H9 (cell line): ENCODE measurements at regions not wholly inside any gene's neighbourhood (a gene's known extent, or its start where the extent isn't known, plus 50 kb on each side); places are given as distances from the start of the nearest gene placed in this dataset.
A peak's percentile ranks its signal among the peaks of the same experiment; 100 is the strongest.

Source experiments
- DNase-seq: peaks from one replicate; pipeline ENCODE4 v3.0.0-alpha.2; 2017
- H2AFZ ChIP-seq: one replicate; pipeline ENCODE4 v1.6.1; 2013; ENCODE audit warnings: mild to moderate bottlenecking, low read length, control low read depth, moderate library complexity
- H2AK5ac ChIP-seq: 2 replicates; pipeline ENCODE4 v1.6.1; 2013; ENCODE audit warnings: low read length, control low read depth, mixed read lengths; ENCODE audit not compliant: insufficient read length
- H2BK120ac ChIP-seq: one replicate; pipeline ENCODE4 v1.6.1; 2013; ENCODE audit warnings: low read depth, mild to moderate bottlenecking, low read length, control low read depth, inconsistent platforms; ENCODE audit not compliant: poor library complexity, severe bottlenecking
- H2BK12ac ChIP-seq: 2 replicates; pipeline ENCODE4 v1.6.1; 2013; ENCODE audit warnings: low read length, control low read depth, mixed read lengths, low read depth; ENCODE audit not compliant: insufficient read length
- H2BK15ac ChIP-seq: 2 replicates; pipeline ENCODE4 v1.6.1; 2013; ENCODE audit warnings: low read depth, low read length, control low read depth
- H2BK20ac ChIP-seq: one replicate; pipeline ENCODE4 v1.6.1; 2013; ENCODE audit warnings: low read depth, mild to moderate bottlenecking, low read length, control low read depth, inconsistent platforms; ENCODE audit not compliant: poor library complexity, severe bottlenecking
- H2BK5ac ChIP-seq: 2 replicates; pipeline ENCODE4 v1.6.1; 2013; ENCODE audit warnings: low read length, control low read depth, mixed read lengths; ENCODE audit not compliant: insufficient read length
- H3K14ac ChIP-seq: 2 replicates; pipeline ENCODE4 v1.6.1; 2013; ENCODE audit warnings: low read length, control low read depth; ENCODE audit not compliant: insufficient read depth
- H3K18ac ChIP-seq: 2 replicates; pipeline ENCODE4 v1.6.1; 2013; ENCODE audit warnings: low read depth, mild to moderate bottlenecking, mixed read lengths, low read length, control low read depth; ENCODE audit not compliant: insufficient read length
- H3K23ac ChIP-seq: 2 replicates; pipeline ENCODE4 v1.6.1; 2013; ENCODE audit warnings: low read length, control low read depth, mixed read lengths, low read depth; ENCODE audit not compliant: insufficient read length
- H3K23me2 ChIP-seq: 2 replicates; pipeline ENCODE4 v1.6.1; 2013; ENCODE audit warnings: low read depth, mild to moderate bottlenecking, mixed read lengths, low read length, control low read depth; ENCODE audit not compliant: insufficient read length, poor library complexity, severe bottlenecking
- H3K27ac ChIP-seq: 2 replicates; pipeline ENCODE4 v1.5.1; 2013; ENCODE audit warnings: low read length, control low read depth, mixed read lengths, low read depth; ENCODE audit not compliant: insufficient read length
- H3K27me3 ChIP-seq: 2 replicates; pipeline ENCODE4 v1.6.1; 2013; ENCODE audit warnings: low read length, control low read depth, inconsistent platforms; ENCODE audit not compliant: insufficient read depth
- H3K4ac ChIP-seq: 2 replicates; pipeline ENCODE4 v1.6.1; 2013; ENCODE audit warnings: low read depth, mild to moderate bottlenecking, control low read depth, inconsistent platforms, low read length, moderate library complexity
- H3K4me1 ChIP-seq: 2 replicates; pipeline ENCODE4 v1.6.1; 2013; ENCODE audit warnings: low read length, control low read depth, inconsistent platforms; ENCODE audit not compliant: insufficient read depth
- H3K4me2 ChIP-seq: 2 replicates; pipeline ENCODE4 v1.6.1; 2013; ENCODE audit warnings: low read length, control low read depth, mixed read lengths; ENCODE audit not compliant: insufficient read length, insufficient read depth
- H3K56ac ChIP-seq: 2 replicates; pipeline ENCODE4 v1.6.1; 2013; ENCODE audit warnings: low read depth, mild to moderate bottlenecking, mixed read lengths, low read length, control low read depth; ENCODE audit not compliant: insufficient read length
- H3K79me1 ChIP-seq: 2 replicates; pipeline ENCODE4 v1.6.1; 2013; ENCODE audit warnings: low read depth, mild to moderate bottlenecking, moderate library complexity, low read length, control low read depth, inconsistent platforms; ENCODE audit not compliant: insufficient read depth, poor library complexity, severe bottlenecking
- H3K79me2 ChIP-seq: 2 replicates; pipeline ENCODE4 v1.6.1; 2013; ENCODE audit warnings: low read length, control low read depth, inconsistent platforms; ENCODE audit not compliant: insufficient read depth
- H3K9ac ChIP-seq: 2 replicates; pipeline ENCODE4 v1.6.1; 2013; ENCODE audit warnings: low read length, control low read depth, mixed read lengths; ENCODE audit not compliant: insufficient read length; ENCODE audit errors: extremely low read depth
- H3K9me3 ChIP-seq: one replicate; pipeline ENCODE4 v1.6.1; 2013; ENCODE audit warnings: low read depth, low read length, inconsistent platforms; ENCODE audit not compliant: control insufficient read depth
- H3T11ph ChIP-seq: one replicate; pipeline ENCODE4 v1.6.1; 2013; ENCODE audit warnings: mild to moderate bottlenecking, low read length, control low read depth, inconsistent platforms
- H4K20me1 ChIP-seq: one replicate; pipeline ENCODE4 v1.6.1; 2013; ENCODE audit not compliant: control insufficient read depth, insufficient read length, insufficient read depth
- H4K5ac ChIP-seq: 2 replicates; pipeline ENCODE4 v1.6.1; 2013; ENCODE audit warnings: low read depth, mild to moderate bottlenecking, mixed read lengths, low read length, control low read depth; ENCODE audit not compliant: insufficient read length
- H4K8ac ChIP-seq: replicated peaks from 2 replicates; pipeline ENCODE4 v1.6.1; 2013; ENCODE audit warnings: low read length, control low read depth, mixed read lengths, low read depth; ENCODE audit not compliant: insufficient read length
- H4K91ac ChIP-seq: 2 replicates; pipeline ENCODE4 v1.6.1; 2013; ENCODE audit warnings: low read depth, mild to moderate bottlenecking, moderate library complexity, mixed read lengths, low read length, control low read depth; ENCODE audit not compliant: insufficient read length
- H3K27ac Mint-ChIP-seq, 3 experiments: 2 replicates in 2 of 3; 3 replicates in 1 of 3; pipeline ENCODE4 v1.8.0; 2020 to 2021; ENCODE audit warnings: mixed read lengths in 3 of 3, mild to moderate bottlenecking in 1 of 3, moderate library complexity in 1 of 3
- H3K27me3 Mint-ChIP-seq: 2 replicates; pipeline ENCODE4 v1.8.0; 2021; ENCODE audit warnings: low read depth, mild to moderate bottlenecking, moderate library complexity, mixed read lengths
- H3K36me3 Mint-ChIP-seq, 3 experiments: 2 replicates in 2 of 3; 3 replicates in 1 of 3; pipeline ENCODE4 v1.8.0; 2020 to 2021; ENCODE audit warnings: low read depth in 3 of 3, mixed read lengths in 3 of 3; ENCODE audit not compliant: insufficient read depth in 1 of 3
- H3K4me1 Mint-ChIP-seq, 2 experiments: 2 replicates each; pipeline ENCODE4 v1.8.0; 2020; ENCODE audit warnings: mixed read lengths in 2 of 2
- H3K4me3 Mint-ChIP-seq, 2 experiments: 2 replicates in 1 of 2; 3 replicates in 1 of 2; pipeline ENCODE4 v1.8.0; 2020 to 2021; ENCODE audit warnings: mild to moderate bottlenecking in 2 of 2, mixed read lengths in 2 of 2, moderate library complexity in 1 of 2
- H3K9me3 Mint-ChIP-seq, 2 experiments: 2 replicates in 1 of 2; 3 replicates in 1 of 2; pipeline ENCODE4 v1.8.0; 2020; ENCODE audit warnings: mild to moderate bottlenecking in 2 of 2, mixed read lengths in 2 of 2, moderate library complexity in 1 of 2
- CTCF ChIP-seq: fragments of 200-600 bp; sonication (generic); conservative IDR thresholded peaks from 3 replicates; pipeline ENCODE4 v1.8.0; 2021; ENCODE audit warnings: antibody characterized with exemption, mild to moderate bottlenecking
- WGBS: extraction: QIAGEN DNeasy Blood & Tissue Kit; methylation state at CpG from one replicate; pipeline ENCODE4 v1.1.7; 2013; ENCODE audit warnings: missing lambda C conversion rate, low lambda C conversion rate, mixed read lengths; ENCODE audit not compliant: insufficient read length; ENCODE audit errors: extremely low coverage; 5-methylcytosine and 5-hydroxymethylcytosine counted together

DNA sequence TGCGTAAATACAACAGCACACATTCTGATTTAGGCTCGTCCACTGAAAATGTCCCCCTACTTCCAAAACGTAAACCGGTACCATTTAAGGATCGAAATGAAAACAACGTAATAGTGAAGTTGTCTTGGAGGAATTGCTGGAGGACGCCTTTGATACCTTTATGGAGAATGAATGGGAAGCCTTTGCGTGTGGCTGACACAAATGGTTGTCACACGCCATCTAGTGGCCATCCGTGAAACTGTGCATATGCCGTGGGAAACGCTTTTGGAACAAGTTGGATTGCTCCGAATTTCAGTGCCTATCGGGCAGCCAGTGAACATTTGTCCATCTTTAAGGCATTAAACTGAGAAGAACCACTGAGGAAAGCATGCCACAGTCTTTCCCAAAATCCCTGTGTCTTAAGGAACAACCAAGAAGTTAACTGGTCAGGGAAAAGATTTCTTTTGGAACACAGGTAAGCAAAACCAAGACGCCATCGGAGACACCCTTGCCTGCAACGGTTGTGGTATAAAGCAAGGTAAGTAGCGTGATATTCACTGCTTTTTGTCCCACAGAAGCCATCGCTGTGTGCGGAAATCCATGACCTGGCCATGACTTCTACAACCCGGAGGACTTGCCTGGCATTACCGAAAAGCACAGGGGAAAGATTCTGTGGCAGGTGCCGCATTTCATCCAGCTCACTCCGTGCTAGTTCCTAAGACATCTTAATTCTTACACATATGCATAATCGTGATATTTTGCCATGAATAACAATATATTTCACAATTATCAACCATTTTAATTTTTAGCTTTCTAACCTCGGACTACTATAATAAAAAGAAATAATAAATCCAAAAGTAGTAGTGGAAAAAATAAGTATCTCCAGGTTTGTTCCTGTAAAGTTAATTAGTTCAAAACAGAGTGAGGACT is 100.6 kb downstream of the FAM204A start:
- Histone ChIP-seq H3K27me3 (peaks cover 18% of the 10 kb centered on the region), H2BK20ac (no peak overlapping the region), H3K4me1 (peaks cover 2% of the 10 kb centered on the region; the same call in 1 of the 2 replicates), H2AK5ac (no peak overlapping the region), H3T11ph (no peak overlapping the region), H3K56ac (no peak overlapping the region), H4K20me1 (no peaks in the 10 kb centered on the region), H4K91ac (no peak overlapping the region), H2BK5ac (no peak overlapping the region), H2AFZ (no peak overlapping the region), H3K23me2 (no peaks in the 10 kb centered on the region), H3K4me2 (no peak overlapping the region), H4K8ac (no peak overlapping the region), H2BK120ac (no peak overlapping the region), H3K14ac (no peak overlapping the region), H3K79me2 (no peaks in the 10 kb centered on the region), H3K27ac (no peak overlapping the region), H3K4ac (no peak overlapping the region), H2BK15ac (no peak overlapping the region), H3K23ac (no peak overlapping the region), H3K18ac (no peak overlapping the region), H2BK12ac (no peak overlapping the region), H3K9me3 (no peaks in the 10 kb centered on the region), H3K79me1 (no peaks in the 10 kb centered on the region), H3K9ac (no peak overlapping the region), H4K5ac (no peak overlapping the region)
- peak; percentile 77 for DNase-seq
- Mint-ChIP-seq H3K27me3 (peaks cover 81% of the 10 kb centered on the region), H3K27ac (no peak overlapping the region), H3K4me3 (no peak overlapping the region), H3K36me3 (no peaks in the 10 kb centered on the region), H3K4me1 (peaks cover 15 to 16% of the 10 kb centered on the region in 2 experiments), H3K9me3 (peaks cover 0 to 4% of the 10 kb centered on the region in 2 experiments; a peak in 2 of 5 replicates)
- no CpG with 5 or more reads among the region's 26 CpGs for WGBS
- peak; percentile 95 for TF ChIP-seq CTCF
